ENCODE measurements at regions not wholly inside any gene's neighbourhood (a gene's known extent, or its start where the extent isn't known, plus 50 kb on each side); places are given as distances from the start of the nearest gene placed in this dataset.

DNA sequence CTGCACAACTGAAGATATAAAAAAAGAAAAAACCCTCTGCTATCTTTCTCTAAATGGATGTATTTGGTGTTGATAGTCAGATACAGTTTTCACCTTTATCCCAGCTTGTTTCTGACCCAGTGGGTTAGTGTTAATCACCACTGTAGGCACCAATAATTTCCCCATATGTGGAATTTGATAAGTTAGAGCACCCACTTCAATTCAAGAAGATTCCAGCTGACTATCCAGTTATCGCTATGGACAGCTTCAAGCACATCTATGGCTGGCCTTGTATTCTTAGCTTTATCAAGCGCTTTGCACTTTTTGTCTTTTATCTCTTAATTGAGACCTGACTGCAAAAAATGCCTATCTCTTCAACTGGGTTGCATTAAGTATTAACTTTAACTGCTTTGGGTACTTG lies 200.4 kb downstream of the NR4A2 start:
- Histone ChIP-seq H3K9ac (ENCODE audit: low read length) (no peak overlapping the region), H3K27me3 (ENCODE audit: low read depth, low read length) (no peaks in the 10 kb centered on the region), H3K9me3 (ENCODE audit: insufficient read depth, low read length) (no peaks in the 10 kb centered on the region), H4K20me1 (ENCODE audit: insufficient read depth, low read length) (no peaks in the 10 kb centered on the region), H2AFZ (ENCODE audit: low read depth, low read length) (no peak overlapping the region), H3K79me2 (ENCODE audit: low read length) (no peaks in the 10 kb centered on the region), H3K27ac (ENCODE audit: low read length) (no peak overlapping the region), H3K4me3 (ENCODE audit: low read length) (no peak overlapping the region), H3K4me1 (ENCODE audit: low read length) (no peaks in the 10 kb centered on the region), H3K36me3 (replicated peaks; ENCODE audit: low read depth, low read length) (no peaks in the 10 kb centered on the region), H3K4me2 (ENCODE audit: low read length) (no peak overlapping the region)
- TF ChIP-seq CTCF (IDR thresholded peaks at IDR 0.05; ENCODE audit: low read depth, low read length): no peak
- TF ChIP-seq EZH2phosphoT487 (IDR thresholded peaks at IDR 0.05; ENCODE audit: low read depth): no peak

DNA sequence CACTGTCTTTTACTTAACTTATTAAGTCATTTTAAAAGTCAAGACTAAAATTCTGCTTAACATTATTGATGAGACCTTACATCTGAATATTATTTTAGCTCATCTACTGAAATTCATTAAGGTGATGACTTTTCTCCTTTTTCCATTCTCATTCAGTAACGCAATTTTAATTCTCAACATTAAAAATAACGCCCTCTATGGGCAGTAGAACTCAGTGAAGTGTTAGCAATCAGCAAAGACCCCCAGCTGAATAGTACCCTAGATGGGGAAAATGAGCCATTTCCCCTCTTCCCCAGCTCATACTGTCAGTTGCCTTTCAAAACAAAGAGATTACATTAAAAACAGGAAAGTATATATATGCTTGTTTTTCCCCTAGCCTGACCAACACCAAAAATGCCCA lies 203.3 kb downstream of the NR4A2 start:
- no peaks in the 10 kb centered on the region for H3K27me3 ChIP-seq (ENCODE audit: low read depth, low read length)
- H2AFZ ChIP-seq (ENCODE audit: low read depth, low read length): no peak overlapping the region
- H3K4me3 ChIP-seq (ENCODE audit: low read length): no peak overlapping the region
- no peaks in the 10 kb centered on the region for H3K79me2 ChIP-seq (ENCODE audit: low read length)
- H4K20me1 ChIP-seq (ENCODE audit: insufficient read depth, low read length): no peaks in the 10 kb centered on the region
- H3K9ac ChIP-seq (ENCODE audit: low read length): no peak overlapping the region
- no peaks in the 10 kb centered on the region for H3K4me1 ChIP-seq (ENCODE audit: low read length)
- no peaks in the 10 kb centered on the region for H3K9me3 ChIP-seq (ENCODE audit: insufficient read depth, low read length)
- TF ChIP-seq EZH2phosphoT487 (IDR thresholded peaks at IDR 0.05; ENCODE audit: low read depth): no peak
- peak; percentile 39 for TF ChIP-seq CTCF (IDR thresholded peaks at IDR 0.05; ENCODE audit: low read depth, low read length)
- no peak overlapping the region for H3K27ac ChIP-seq (ENCODE audit: low read length)
- no peaks in the 10 kb centered on the region for H3K36me3 ChIP-seq (replicated peaks; ENCODE audit: low read depth, low read length)
- no peak overlapping the region for H3K4me2 ChIP-seq (ENCODE audit: low read length)

DNA sequence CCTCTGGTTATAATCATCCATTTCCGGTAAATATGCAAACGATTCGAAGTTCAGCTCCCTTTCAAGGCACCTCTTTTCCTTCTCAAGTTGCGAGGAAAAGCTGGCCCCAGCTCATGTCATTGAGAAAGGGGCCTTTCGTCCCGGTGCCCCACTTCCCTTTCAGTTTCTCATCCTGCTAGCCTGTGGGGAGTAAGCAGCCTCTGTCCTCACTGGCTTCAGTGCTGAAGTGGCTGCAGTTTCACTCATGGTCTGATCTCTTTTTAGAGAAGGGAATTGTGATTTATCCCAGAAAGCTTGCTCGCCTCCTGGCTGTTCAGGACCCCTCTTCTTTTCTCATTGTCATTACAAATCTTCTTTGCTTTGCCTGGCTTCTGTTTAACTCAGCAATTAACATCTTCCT lies 207.5 kb downstream of the NR4A2 start:
- H3K79me2 ChIP-seq (ENCODE audit: low read length): no peaks in the 10 kb centered on the region
- H3K9ac ChIP-seq (ENCODE audit: low read length): no peak overlapping the region
- no peaks in the 10 kb centered on the region for H3K27me3 ChIP-seq (ENCODE audit: low read depth, low read length)
- H3K27ac ChIP-seq (ENCODE audit: low read length): no peak overlapping the region
- H3K36me3 ChIP-seq (replicated peaks; ENCODE audit: low read depth, low read length): no peaks in the 10 kb centered on the region
- H3K9me3 ChIP-seq (ENCODE audit: insufficient read depth, low read length): no peaks in the 10 kb centered on the region
- no peak overlapping the region for H3K4me3 ChIP-seq (ENCODE audit: low read length)
- no peaks in the 10 kb centered on the region for H3K4me1 ChIP-seq (ENCODE audit: low read length)
- H3K4me2 ChIP-seq (ENCODE audit: low read length): no peak overlapping the region
- TF ChIP-seq CTCF (IDR thresholded peaks at IDR 0.05; ENCODE audit: low read depth, low read length): no peak
- TF ChIP-seq EZH2phosphoT487 (IDR thresholded peaks at IDR 0.05; ENCODE audit: low read depth): no peak
- H2AFZ ChIP-seq (ENCODE audit: low read depth, low read length): no peak overlapping the region
- H4K20me1 ChIP-seq (ENCODE audit: insufficient read depth, low read length): no peaks in the 10 kb centered on the region

- Histone ChIP-seq H4K20me1 (ENCODE audit: insufficient read depth, low read length) (no peaks in the 10 kb centered on the region), H3K9ac (ENCODE audit: low read length) (no peak overlapping the region), H3K4me1 (ENCODE audit: low read length) (no peaks in the 10 kb centered on the region), H3K36me3 (replicated peaks; ENCODE audit: low read depth, low read length) (no peaks in the 10 kb centered on the region), H3K9me3 (ENCODE audit: insufficient read depth, low read length) (no peaks in the 10 kb centered on the region), H3K27ac (ENCODE audit: low read length) (no peak overlapping the region), H3K4me2 (ENCODE audit: low read length) (no peak overlapping the region), H3K4me3 (ENCODE audit: low read length) (no peak overlapping the region), H3K79me2 (ENCODE audit: low read length) (no peaks in the 10 kb centered on the region), H2AFZ (ENCODE audit: low read depth, low read length) (no peak overlapping the region), H3K27me3 (ENCODE audit: low read depth, low read length) (no peaks in the 10 kb centered on the region)
- no peak for TF ChIP-seq EZH2phosphoT487 (IDR thresholded peaks at IDR 0.05; ENCODE audit: low read depth)
- TF ChIP-seq CTCF (IDR thresholded peaks at IDR 0.05; ENCODE audit: low read depth, low read length): no peak
These were observed 208.1 kb downstream of the NR4A2 start for GRCh38 chr2:156124458-156124857.
